ENCODE measurements at regions not wholly inside any gene's neighbourhood (a gene's known extent, or its start where the extent isn't known, plus 50 kb on each side); places are given as distances from the start of the nearest gene placed in this dataset.

DNA sequence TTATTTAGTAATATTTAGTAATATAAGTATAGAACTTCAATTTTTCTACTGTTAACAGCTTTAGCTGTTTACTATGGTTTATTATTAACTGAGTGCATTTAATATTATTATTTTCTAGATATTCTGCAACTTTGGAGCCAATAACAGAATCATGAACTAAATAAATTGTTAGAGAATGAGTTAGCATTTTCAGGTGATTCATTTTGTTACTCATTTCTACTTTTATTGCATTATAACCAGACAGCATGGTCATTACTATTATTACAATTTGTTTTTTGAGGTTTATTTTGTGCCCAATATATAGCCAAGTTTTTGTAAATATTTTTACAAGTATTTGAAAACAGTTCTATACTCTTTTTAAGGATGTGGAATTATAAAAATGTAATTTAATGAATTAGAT lies 279.6 kb downstream of the SQOR start:
- peaks cover 3% of the 10 kb centered on the region for H3K9me3 Mint-ChIP-seq
- no peak overlapping the region for H3K27ac Mint-ChIP-seq
- no peaks in the 10 kb centered on the region for H3K27me3 Mint-ChIP-seq
- no peaks in the 10 kb centered on the region for H3K4me1 Mint-ChIP-seq (ENCODE audit: low read depth)
- H3K4me3 Mint-ChIP-seq, result no peak overlapping the region
- no peaks in the 10 kb centered on the region for H3K36me3 Mint-ChIP-seq (ENCODE audit: low read depth)

DNA sequence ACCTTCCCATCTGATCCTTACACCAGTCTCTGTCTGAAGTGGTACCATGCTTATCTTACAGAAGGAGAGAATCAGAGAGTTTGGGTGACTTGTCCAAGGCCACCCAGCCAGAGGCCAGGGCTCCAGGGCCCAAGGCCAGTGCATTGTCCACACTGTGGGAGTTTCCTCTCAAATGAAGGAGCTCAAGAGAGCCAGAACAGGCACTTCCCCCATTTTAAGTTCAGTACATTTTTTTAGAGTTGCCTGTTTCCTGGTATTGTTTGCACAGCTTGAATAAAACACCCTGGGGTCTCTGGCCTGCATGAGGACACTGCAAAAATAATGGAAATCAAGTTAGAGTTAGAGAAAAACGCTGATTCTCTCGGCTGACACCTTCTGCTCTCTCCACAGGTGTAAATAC lies 284.0 kb downstream of the SQOR start:
- Mint-ChIP-seq H3K27me3 (no peaks in the 10 kb centered on the region), H3K9me3 (peaks cover 6% of the 10 kb centered on the region), H3K4me3 (no peak overlapping the region), H3K27ac (no peak overlapping the region), H3K36me3 (ENCODE audit: low read depth) (no peaks in the 10 kb centered on the region), H3K4me1 (ENCODE audit: low read depth) (no peaks in the 10 kb centered on the region)

DNA sequence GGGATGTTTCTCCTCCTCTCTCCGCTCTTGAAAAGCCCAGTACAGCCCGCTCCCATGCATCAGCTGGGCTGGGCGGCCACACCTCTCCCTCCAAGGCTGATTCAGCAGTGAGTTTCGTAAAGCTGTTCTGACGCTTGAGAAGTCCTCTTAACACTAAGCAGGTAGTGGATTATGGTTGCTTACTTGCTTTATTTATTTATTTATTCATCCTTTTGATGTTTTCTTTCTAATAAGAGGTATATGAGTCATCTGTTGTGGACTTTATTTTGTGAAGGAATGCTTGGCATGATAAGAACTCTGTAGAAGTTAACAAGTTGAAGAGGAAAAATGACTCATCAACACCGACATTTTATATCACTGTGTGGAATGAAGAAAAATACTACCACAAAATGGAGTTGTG lies 285.0 kb downstream of the SQOR start:
- Mint-ChIP-seq H3K4me1 (ENCODE audit: low read depth) (no peaks in the 10 kb centered on the region), H3K36me3 (ENCODE audit: low read depth) (no peaks in the 10 kb centered on the region), H3K9me3 (peaks cover 6% of the 10 kb centered on the region), H3K27me3 (no peaks in the 10 kb centered on the region), H3K27ac (no peak overlapping the region), H3K4me3 (no peak overlapping the region)

GRCh38 chr15:45921376-45921775 lies 286.5 kb downstream of the SQOR start:
- H3K4me3 Mint-ChIP-seq, result no peak overlapping the region
- peaks cover 3% of the 10 kb centered on the region for H3K9me3 Mint-ChIP-seq
- no peaks in the 10 kb centered on the region for H3K4me1 Mint-ChIP-seq (ENCODE audit: low read depth)
- H3K27ac Mint-ChIP-seq, result no peak overlapping the region
- H3K27me3 Mint-ChIP-seq, result no peaks in the 10 kb centered on the region
- H3K36me3 Mint-ChIP-seq (ENCODE audit: low read depth), result no peaks in the 10 kb centered on the region

- H3K4me1 Mint-ChIP-seq (ENCODE audit: low read depth), result no peaks in the 10 kb centered on the region
- no peaks in the 10 kb centered on the region for H3K36me3 Mint-ChIP-seq (ENCODE audit: low read depth)
- H3K9me3 Mint-ChIP-seq, result peaks cover 3% of the 10 kb centered on the region
- H3K27me3 Mint-ChIP-seq, result no peaks in the 10 kb centered on the region
- no peak overlapping the region for H3K27ac Mint-ChIP-seq
- H3K4me3 Mint-ChIP-seq, result no peak overlapping the region
These were observed 287.1 kb downstream of the SQOR start for GRCh38 chr15:45921978-45922377.

- H3K27ac Mint-ChIP-seq, result no peak overlapping the region
- no peaks in the 10 kb centered on the region for H3K27me3 Mint-ChIP-seq
- no peak overlapping the region for H3K4me3 Mint-ChIP-seq
- H3K4me1 Mint-ChIP-seq (ENCODE audit: low read depth), result no peaks in the 10 kb centered on the region
- no peaks in the 10 kb centered on the region for H3K9me3 Mint-ChIP-seq
- H3K36me3 Mint-ChIP-seq (ENCODE audit: low read depth), result no peaks in the 10 kb centered on the region
These were observed 306.5 kb downstream of the SQOR start for GRCh38 chr15:45941367-45941766.

DNA sequence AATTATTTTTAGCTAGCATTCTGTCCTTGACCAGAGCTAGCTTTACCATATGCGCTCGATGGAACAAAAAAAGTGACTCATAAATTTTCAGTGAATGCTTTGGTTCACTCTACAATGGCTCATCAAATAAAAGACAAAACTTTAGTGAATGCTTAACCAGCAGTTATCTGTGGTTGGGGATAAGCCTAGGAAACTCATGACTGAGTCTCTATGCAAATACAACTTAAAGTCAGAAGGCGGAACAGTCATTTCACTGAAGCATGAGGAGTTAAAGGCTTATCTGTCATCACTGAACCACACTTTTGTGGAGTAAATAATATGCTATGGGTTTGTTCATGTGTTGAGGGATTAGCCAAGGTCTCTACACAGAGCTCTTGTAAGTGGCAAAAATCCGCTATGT lies 308.4 kb downstream of the SQOR start:
- Mint-ChIP-seq H3K36me3 (ENCODE audit: low read depth) (no peaks in the 10 kb centered on the region), H3K4me3 (no peak overlapping the region), H3K27ac (no peak overlapping the region), H3K4me1 (ENCODE audit: low read depth) (no peaks in the 10 kb centered on the region), H3K9me3 (no peaks in the 10 kb centered on the region), H3K27me3 (no peaks in the 10 kb centered on the region)

DNA sequence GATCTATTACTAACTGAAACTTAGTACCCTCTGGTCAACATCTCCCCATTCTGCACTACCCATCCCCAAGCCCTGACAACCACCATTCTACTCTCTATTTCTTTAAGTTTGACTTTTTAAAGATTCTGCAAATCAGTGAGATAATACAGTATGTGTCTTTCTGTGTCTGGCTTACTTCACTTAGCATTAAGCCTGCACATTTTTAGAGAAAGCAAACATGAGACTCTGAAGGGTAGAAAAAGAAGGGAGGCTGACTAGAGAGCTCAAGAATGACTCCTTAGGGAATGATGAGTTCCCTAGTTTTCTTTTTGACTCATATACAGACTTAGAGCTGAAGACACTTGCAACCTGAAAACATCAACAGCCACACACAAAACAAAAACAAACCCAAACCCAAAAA lies 311.3 kb downstream of the SQOR start:
- Mint-ChIP-seq H3K4me3 (no peak overlapping the region), H3K36me3 (ENCODE audit: low read depth) (no peaks in the 10 kb centered on the region), H3K4me1 (ENCODE audit: low read depth) (no peaks in the 10 kb centered on the region), H3K27me3 (no peaks in the 10 kb centered on the region), H3K27ac (no peak overlapping the region), H3K9me3 (peaks cover 3% of the 10 kb centered on the region)

GRCh38 chr15:45948181-45948621 lies 313.4 kb downstream of the SQOR start:
- Mint-ChIP-seq H3K4me1 (ENCODE audit: low read depth) (no peaks in the 10 kb centered on the region), H3K27me3 (no peaks in the 10 kb centered on the region)

GRCh38 chr15:45958924-45959323 lies 324.1 kb downstream of the SQOR start:
- Mint-ChIP-seq H3K4me3 (no peak overlapping the region), H3K4me1 (ENCODE audit: low read depth) (no peaks in the 10 kb centered on the region), H3K36me3 (ENCODE audit: low read depth) (no peaks in the 10 kb centered on the region), H3K9me3 (peaks cover 10% of the 10 kb centered on the region), H3K27ac (no peak overlapping the region), H3K27me3 (no peaks in the 10 kb centered on the region)

More at GRCh38 chr15:45948181-45948621, 313.4 kb downstream of the SQOR start:
- Mint-ChIP-seq H3K36me3 (ENCODE audit: low read depth) (no peaks in the 10 kb centered on the region), H3K4me3 (no peak overlapping the region), H3K9me3 (peaks cover 3% of the 10 kb centered on the region), H3K27ac (no peak overlapping the region)

DNA sequence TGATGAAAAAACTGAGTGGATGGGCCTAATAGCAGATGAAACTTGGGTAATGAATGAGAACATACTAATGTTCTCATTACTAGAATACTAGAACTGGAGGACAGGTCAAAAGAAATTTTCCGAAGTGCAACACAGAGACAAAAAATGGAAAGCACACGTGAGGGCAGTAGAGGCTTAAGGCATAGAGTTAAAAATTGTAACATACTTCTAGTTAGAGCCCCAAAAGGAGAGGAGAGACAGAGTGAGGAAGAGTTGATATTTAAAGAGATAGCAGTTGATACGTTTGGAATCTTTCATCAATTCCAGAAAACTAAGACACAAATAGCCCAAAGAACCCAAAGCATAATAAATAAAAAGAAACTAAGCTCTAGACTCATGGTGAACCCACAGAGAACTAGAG lies 327.9 kb downstream of the SQOR start:
- no peaks in the 10 kb centered on the region for H3K27me3 Mint-ChIP-seq
- H3K4me3 Mint-ChIP-seq, result no peak overlapping the region

GRCh38 chr15:45970542-45970941 lies 335.7 kb downstream of the SQOR start:
- H3K4me1 Mint-ChIP-seq (ENCODE audit: low read depth), result no peaks in the 10 kb centered on the region
- no peak overlapping the region for H3K4me3 Mint-ChIP-seq
- no peaks in the 10 kb centered on the region for H3K27me3 Mint-ChIP-seq
- H3K27ac Mint-ChIP-seq, result no peak overlapping the region
- no peaks in the 10 kb centered on the region for H3K36me3 Mint-ChIP-seq (ENCODE audit: low read depth)
- no peaks in the 10 kb centered on the region for H3K9me3 Mint-ChIP-seq

More for the DNA sequence above, 327.9 kb downstream of the SQOR start:
- no peak overlapping the region for H3K27ac Mint-ChIP-seq
- peaks cover 3% of the 10 kb centered on the region for H3K9me3 Mint-ChIP-seq
- no peaks in the 10 kb centered on the region for H3K36me3 Mint-ChIP-seq (ENCODE audit: low read depth)
- H3K4me1 Mint-ChIP-seq (ENCODE audit: low read depth), result no peaks in the 10 kb centered on the region

GRCh38 chr15:45980366-45980765 lies 345.5 kb downstream of the SQOR start:
- Mint-ChIP-seq H3K27me3 (no peaks in the 10 kb centered on the region), H3K9me3 (no peaks in the 10 kb centered on the region), H3K27ac (no peak overlapping the region), H3K36me3 (ENCODE audit: low read depth) (no peaks in the 10 kb centered on the region), H3K4me1 (ENCODE audit: low read depth) (no peaks in the 10 kb centered on the region), H3K4me3 (no peak overlapping the region)

DNA sequence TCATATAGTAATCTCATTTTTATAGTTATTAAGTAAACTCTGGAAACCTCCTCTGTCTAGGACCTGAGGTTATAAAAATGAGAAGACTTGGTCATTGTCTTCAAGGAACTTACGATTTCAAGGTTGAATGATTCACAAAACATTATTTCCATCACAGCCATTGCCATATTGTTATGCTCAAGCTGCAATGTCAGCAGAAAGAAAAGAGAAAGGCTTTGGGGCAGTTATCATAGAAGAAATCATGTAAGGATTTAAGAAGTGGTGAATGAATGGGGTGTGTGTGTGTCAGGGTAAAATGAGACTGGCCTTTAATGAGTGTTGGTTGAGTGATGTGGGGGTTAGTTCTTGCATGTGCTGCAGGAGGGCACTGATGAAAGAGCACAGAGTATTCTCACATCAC lies 346.8 kb downstream of the SQOR start:
- no peak overlapping the region for H3K4me3 Mint-ChIP-seq
- H3K27me3 Mint-ChIP-seq, result no peaks in the 10 kb centered on the region

GRCh38 chr15:45991863-45992262 lies 357.0 kb downstream of the SQOR start:
- H3K27ac Mint-ChIP-seq, result no peak overlapping the region
- no peak overlapping the region for H3K4me3 Mint-ChIP-seq

More for the DNA sequence above, 346.8 kb downstream of the SQOR start:
- Mint-ChIP-seq H3K4me1 (ENCODE audit: low read depth) (no peaks in the 10 kb centered on the region), H3K27ac (no peak overlapping the region), H3K36me3 (ENCODE audit: low read depth) (no peaks in the 10 kb centered on the region), H3K9me3 (no peaks in the 10 kb centered on the region)

GRCh38 chr15:45993072-45993471 lies 358.2 kb downstream of the SQOR start:
- Mint-ChIP-seq H3K4me1 (ENCODE audit: low read depth) (no peaks in the 10 kb centered on the region), H3K4me3 (no peak overlapping the region), H3K27me3 (no peaks in the 10 kb centered on the region), H3K36me3 (ENCODE audit: low read depth) (no peaks in the 10 kb centered on the region), H3K27ac (no peak overlapping the region), H3K9me3 (peaks cover 6% of the 10 kb centered on the region)

More at GRCh38 chr15:45991863-45992262, 357.0 kb downstream of the SQOR start:
- Mint-ChIP-seq H3K27me3 (no peaks in the 10 kb centered on the region), H3K9me3 (peaks cover 6% of the 10 kb centered on the region), H3K36me3 (ENCODE audit: low read depth) (no peaks in the 10 kb centered on the region), H3K4me1 (ENCODE audit: low read depth) (no peaks in the 10 kb centered on the region)
